T47D (cell line): ENCODE measurements at regions not wholly inside any gene's neighbourhood (a gene's known extent, or its start where the extent isn't known, plus 50 kb on each side); places are given as distances from the start of the nearest gene placed in this dataset.
"Not testable (repeated sequence)": the region's sequence is repeated elsewhere in the genome, so short reads cannot be mapped to it uniquely, and the experiment has no call there.

ENCODE experiments used
- DNase-seq, 2 experiments: peaks; one replicate each; pipeline versions ENCODE4 v3.0.0 to v3.0.0-alpha.2; 2011 to 2012; ENCODE audit warnings: low read depth in 1 of 2, low spot score in 1 of 2
- JUND ChIP-seq: IDR thresholded peaks from 2 replicates; pipeline ENCODE4 v1.6.1; 2012; ENCODE audit warnings: low read depth
- in situ Hi-C: cut with HindIII; loops from 2 replicates; pipeline ENCODE4 v1.10.0; 2016; ENCODE audit warnings: low sequenced_read_pairs, low pct_unique_long_range_greater_than_20kb

- no peak for TF ChIP-seq JUND
- DNase-seq, result no peak
- in situ Hi-C loops, result no loop called here
Measured at GRCh38 chr4:81599742-81600380, 128.2 kb upstream of the RASGEF1B start.

- no peak for TF ChIP-seq JUND
- in situ Hi-C loops, result no loop called here
Measured at GRCh38 chr4:81595798-81596610, 124.3 kb upstream of the RASGEF1B start.

GRCh38 chr4:81595287-81595686 lies 123.6 kb upstream of the RASGEF1B start:
- no peak for TF ChIP-seq JUND
- DNase-seq, result no peak
- in situ Hi-C loops, result no loop called here

More at GRCh38 chr4:81595798-81596610, 124.3 kb upstream of the RASGEF1B start:
- DNase-seq, result no peak

GRCh38 chr4:81594490-81595159 lies 122.9 kb upstream of the RASGEF1B start:
- no peak for DNase-seq
- TF ChIP-seq JUND, result no peak
- in situ Hi-C loops, result no loop called here

- in situ Hi-C loops, result no loop called here
- TF ChIP-seq JUND, result no peak
- no peak for DNase-seq
Measured at GRCh38 chr4:81592701-81593100, 121.0 kb upstream of the RASGEF1B start.

- no peak for TF ChIP-seq JUND
- DNase-seq, result no peak
- in situ Hi-C loops, result no loop called here
Measured at GRCh38 chr4:81590596-81590995, 118.9 kb upstream of the RASGEF1B start.

GRCh38 chr4:81589262-81589661 lies 117.6 kb upstream of the RASGEF1B start:
- TF ChIP-seq JUND, result no peak
- DNase-seq, result no peak
- in situ Hi-C loops, result no loop called here

- in situ Hi-C loops, result no loop called here
- DNase-seq, result no peak
- TF ChIP-seq JUND, result no peak
Measured at GRCh38 chr4:81586706-81587105, 115.0 kb upstream of the RASGEF1B start.

- in situ Hi-C loops, DNase-seq: not testable (repeated sequence)
Measured at GRCh38 chr4:81580994-81581374, 109.3 kb upstream of the RASGEF1B start.

GRCh38 chr4:81580346-81580993 lies 108.8 kb upstream of the RASGEF1B start:
- TF ChIP-seq JUND, result no peak
- no peak for DNase-seq
- in situ Hi-C loops, result no loop called here

- in situ Hi-C loops, result no loop called here
Measured at GRCh38 chr4:81577392-81577791, 105.7 kb upstream of the RASGEF1B start.

GRCh38 chr4:81574991-81575390 lies 103.3 kb upstream of the RASGEF1B start:
- no peak for TF ChIP-seq JUND
- DNase-seq, result no peak
- in situ Hi-C loops, result no loop called here

More at GRCh38 chr4:81577392-81577791, 105.7 kb upstream of the RASGEF1B start:
- DNase-seq, result no peak
- TF ChIP-seq JUND, result no peak

- in situ Hi-C loops, result no loop called here
- DNase-seq, result no peak
- no peak for TF ChIP-seq JUND
Measured at GRCh38 chr4:81573840-81574239, 102.1 kb upstream of the RASGEF1B start.
